HFFc6 (cell line): ENCODE measurements at regions not wholly inside any gene's neighbourhood (a gene's known extent, or its start where the extent isn't known, plus 50 kb on each side); places are given as distances from the start of the nearest gene placed in this dataset.

Source experiments
- DNase-seq: peaks from one replicate; pipeline ENCODE4 v3.0.0-alpha.2; 2018
- H3K27ac Mint-ChIP-seq: 2 replicates; pipeline ENCODE4 v1.8.0; 2020; ENCODE audit warnings: mild to moderate bottlenecking, mixed read lengths
- H3K27me3 Mint-ChIP-seq: 2 replicates; pipeline ENCODE4 v1.8.0; 2021; ENCODE audit warnings: mild to moderate bottlenecking, moderate library complexity, mixed read lengths; ENCODE audit not compliant: insufficient read depth
- H3K36me3 Mint-ChIP-seq: 2 replicates; pipeline ENCODE4 v1.8.0; 2021; ENCODE audit warnings: low read depth, mixed read lengths
- H3K4me1 Mint-ChIP-seq: 2 replicates; pipeline ENCODE4 v1.8.0; 2020; ENCODE audit warnings: low read depth, mixed read lengths
- H3K4me3 Mint-ChIP-seq: 2 replicates; pipeline ENCODE4 v1.8.0; 2020; ENCODE audit warnings: mild to moderate bottlenecking, moderate library complexity, mixed read lengths
- H3K9me3 Mint-ChIP-seq: 2 replicates; pipeline ENCODE4 v1.8.0; 2020; ENCODE audit warnings: mild to moderate bottlenecking, mixed read lengths
- TF ChIP-seq, protein P1 (sequence below): fragments of 200-600 bp; sonication (generic); IDR thresholded peaks from 2 replicates; pipeline ENCODE4 v1.5.0; 2021; ENCODE audit warnings: antibody characterized with exemption, mild to moderate bottlenecking

GRCh38 chr11:42536611-42537360 is 775.0 kb upstream of the API5 start:
- DNase-seq, result no peak
- TF ChIP-seq, protein P1, sequence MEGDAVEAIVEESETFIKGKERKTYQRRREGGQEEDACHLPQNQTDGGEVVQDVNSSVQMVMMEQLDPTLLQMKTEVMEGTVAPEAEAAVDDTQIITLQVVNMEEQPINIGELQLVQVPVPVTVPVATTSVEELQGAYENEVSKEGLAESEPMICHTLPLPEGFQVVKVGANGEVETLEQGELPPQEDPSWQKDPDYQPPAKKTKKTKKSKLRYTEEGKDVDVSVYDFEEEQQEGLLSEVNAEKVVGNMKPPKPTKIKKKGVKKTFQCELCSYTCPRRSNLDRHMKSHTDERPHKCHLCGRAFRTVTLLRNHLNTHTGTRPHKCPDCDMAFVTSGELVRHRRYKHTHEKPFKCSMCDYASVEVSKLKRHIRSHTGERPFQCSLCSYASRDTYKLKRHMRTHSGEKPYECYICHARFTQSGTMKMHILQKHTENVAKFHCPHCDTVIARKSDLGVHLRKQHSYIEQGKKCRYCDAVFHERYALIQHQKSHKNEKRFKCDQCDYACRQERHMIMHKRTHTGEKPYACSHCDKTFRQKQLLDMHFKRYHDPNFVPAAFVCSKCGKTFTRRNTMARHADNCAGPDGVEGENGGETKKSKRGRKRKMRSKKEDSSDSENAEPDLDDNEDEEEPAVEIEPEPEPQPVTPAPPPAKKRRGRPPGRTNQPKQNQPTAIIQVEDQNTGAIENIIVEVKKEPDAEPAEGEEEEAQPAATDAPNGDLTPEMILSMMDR, result no peak
- Mint-ChIP-seq H3K27me3 (no peaks in the 10 kb centered on the region; the same call in none of the 2 replicates), H3K36me3 (no peaks in the 10 kb centered on the region), H3K9me3 (peaks cover 15% of the 10 kb centered on the region), H3K27ac (no peak overlapping the region), H3K4me3 (no peak overlapping the region), H3K4me1 (no peaks in the 10 kb centered on the region)

GRCh38 chr11:42542336-42542735 is 769.5 kb upstream of the API5 start:
- Mint-ChIP-seq H3K27ac (no peak overlapping the region), H3K36me3 (no peaks in the 10 kb centered on the region), H3K9me3 (peaks cover 11% of the 10 kb centered on the region), H3K4me1 (no peaks in the 10 kb centered on the region), H3K4me3 (no peak overlapping the region), H3K27me3 (no peaks in the 10 kb centered on the region; the same call in 1 of the 2 replicates)
- TF ChIP-seq, protein P1, result no peak
- no peak for DNase-seq

DNA sequence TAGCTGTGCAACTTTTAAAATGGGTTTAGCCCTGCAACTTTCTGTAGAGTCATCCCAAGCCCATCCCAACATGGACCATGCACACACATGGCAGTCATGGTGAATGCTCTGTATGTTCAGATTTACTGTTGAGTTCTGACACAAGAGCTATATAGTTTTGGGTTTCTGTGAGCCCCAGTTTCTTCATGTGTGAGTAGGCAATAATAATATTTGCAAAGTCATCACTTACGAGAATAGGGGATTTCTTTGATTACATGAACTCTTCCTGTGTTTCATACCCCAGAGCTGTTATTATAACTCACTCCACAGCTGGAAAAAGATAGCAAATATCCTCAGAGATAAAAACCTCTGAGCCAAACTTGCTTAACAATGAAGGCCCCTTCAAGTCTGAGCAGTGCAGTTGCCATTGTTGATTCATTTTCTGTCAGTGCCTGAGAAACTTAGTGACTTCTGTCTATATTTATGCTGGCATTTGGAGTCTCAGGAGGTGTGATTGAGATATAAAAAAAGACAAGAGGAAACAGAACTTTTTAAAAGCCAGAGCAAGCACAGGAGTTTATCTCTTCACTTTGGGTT is 767.9 kb upstream of the API5 start:
- TF ChIP-seq, protein P1, result no peak
- DNase-seq, result no peak
- H3K9me3 Mint-ChIP-seq, result peaks cover 11% of the 10 kb centered on the region
- H3K4me1 Mint-ChIP-seq, result no peaks in the 10 kb centered on the region
- no peaks in the 10 kb centered on the region; the same call in 1 of the 2 replicates for H3K27me3 Mint-ChIP-seq
- H3K27ac Mint-ChIP-seq, result no peak overlapping the region
- no peak overlapping the region for H3K4me3 Mint-ChIP-seq
- H3K36me3 Mint-ChIP-seq, result no peaks in the 10 kb centered on the region

GRCh38 chr11:42544726-42545125 is 767.1 kb upstream of the API5 start:
- Mint-ChIP-seq H3K27ac (no peak overlapping the region), H3K4me3 (no peak overlapping the region), H3K4me1 (no peaks in the 10 kb centered on the region), H3K27me3 (no peaks in the 10 kb centered on the region; the same call in 1 of the 2 replicates), H3K9me3 (peaks cover 5% of the 10 kb centered on the region; the same call in 1 of the 2 replicates), H3K36me3 (no peaks in the 10 kb centered on the region)
- TF ChIP-seq, protein P1, result no peak
- no peak for DNase-seq

DNA sequence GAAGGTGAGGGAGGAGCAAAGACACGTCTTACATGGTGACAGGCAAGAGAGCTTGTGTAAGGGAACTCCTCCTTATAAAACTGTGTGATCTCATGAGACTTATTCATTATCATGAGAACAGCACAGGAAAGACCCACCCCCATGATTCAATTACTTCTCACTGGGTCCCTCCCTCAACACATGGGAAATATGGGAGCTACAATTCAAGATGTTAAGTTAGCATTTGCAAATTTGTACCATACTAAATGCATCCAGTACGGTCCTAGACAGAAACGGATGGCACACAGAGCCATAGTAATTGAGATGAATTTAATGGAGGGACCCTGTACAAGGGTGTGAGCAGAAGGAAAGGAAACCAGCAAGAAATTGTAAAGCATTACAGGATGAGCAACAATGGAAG is 765.8 kb upstream of the API5 start:
- peaks cover 5% of the 10 kb centered on the region; the same call in 1 of the 2 replicates for H3K9me3 Mint-ChIP-seq
- no peaks in the 10 kb centered on the region for H3K36me3 Mint-ChIP-seq
- no peaks in the 10 kb centered on the region for H3K4me1 Mint-ChIP-seq
- no peak overlapping the region for H3K4me3 Mint-ChIP-seq
- no peak overlapping the region for H3K27ac Mint-ChIP-seq
- no peak for DNase-seq
- H3K27me3 Mint-ChIP-seq, result no peaks in the 10 kb centered on the region
- TF ChIP-seq, protein P1, result no peak
